ENCODE measurements at regions not wholly inside any gene's neighbourhood (a gene's known extent, or its start where the extent isn't known, plus 50 kb on each side); places are given as distances from the start of the nearest gene placed in this dataset.

DNA sequence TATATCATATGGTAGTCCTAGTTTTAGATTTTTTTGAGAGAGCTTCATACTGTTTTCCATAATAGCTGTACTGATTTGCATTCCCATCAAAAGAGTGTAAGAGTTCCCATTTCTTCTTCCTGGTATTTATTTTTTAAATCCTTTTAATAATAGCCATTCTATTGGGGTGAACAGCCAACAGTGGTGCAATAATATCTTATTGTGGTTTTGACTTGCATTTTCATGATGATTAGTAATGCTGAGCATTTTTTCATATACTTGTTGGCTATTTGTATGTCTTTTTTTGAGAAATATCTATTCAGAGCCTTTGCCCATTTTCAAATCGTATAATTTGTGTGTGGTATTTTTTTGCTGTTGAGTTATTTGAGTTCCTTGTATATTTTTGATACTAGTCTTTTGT is 167.4 kb downstream of the FZD1 start:
- Histone ChIP-seq H3K4me2 (ENCODE audit: insufficient read depth, low read length, poor library complexity, severe bottlenecking) (no peak overlapping the region), H3K14ac (ENCODE audit: low read length) (no peak overlapping the region), H2BK5ac (ENCODE audit: low read length) (no peak overlapping the region), H3K23ac (ENCODE audit: low read depth, low read length, poor library complexity) (no peak overlapping the region), H2BK12ac (ENCODE audit: low read length) (no peak overlapping the region), H3K27ac (replicated peaks; ENCODE audit: low read length) (no peak overlapping the region), H3K9ac (ENCODE audit: low read depth, low read length, poor library complexity) (no peak overlapping the region), H4K91ac (ENCODE audit: low read depth, low read length, poor library complexity) (no peak overlapping the region), H2BK120ac (ENCODE audit: low read depth, low read length) (no peak overlapping the region), H3K4me1 (ENCODE audit: control insufficient read depth in 2 of 2, insufficient read depth in 1 of 2, low read depth in 1 of 2, low read length in 2 of 2) (peaks cover under 1 to 3% of the 10 kb centered on the region in 2 donors), H2AFZ (ENCODE audit: low read length) (no peak overlapping the region), H3K27me3 (ENCODE audit: control insufficient read depth in 3 of 3, insufficient read depth in 3 of 3, low read depth in 1 of 3, low read length in 3 of 3) (no peaks in the 10 kb centered on the region), H3K4ac (ENCODE audit: low read length) (no peak overlapping the region), H4K8ac (ENCODE audit: low read depth, low read length) (no peak overlapping the region), H3K9me3 (replicated peaks in 1 of 2; ENCODE audit: control insufficient read depth in 2 of 2, insufficient read depth in 1 of 2, low read depth in 1 of 2, low read length in 2 of 2) (no peaks in the 10 kb centered on the region), H2AK5ac (ENCODE audit: low read depth, low read length) (no peak overlapping the region), H3K18ac (ENCODE audit: low read length) (no peak overlapping the region), H2BK15ac (ENCODE audit: low read length) (no peak overlapping the region), H3K4me3 (ENCODE audit: low read length in 2 of 2) (no peak overlapping the region), H3K36me3 (replicated peaks in 1 of 2; ENCODE audit: control insufficient read depth in 2 of 2, insufficient read depth in 2 of 2, low read length in 2 of 2) (no peaks in the 10 kb centered on the region), H3K79me1 (ENCODE audit: low read depth, low read length) (no peaks in the 10 kb centered on the region)
- DNase-seq (ENCODE audit: low spot score): no peak
- WGBS, 2 donors (ENCODE audit: extremely low coverage in 2 of 2, insufficient read length in 2 of 2, insufficient replicate concordance in 1 of 2): no CpG with 5 or more reads among the region's 1 CpG

GRCh38 chr7:91434836-91435235 is 170.6 kb downstream of the FZD1 start:
- Histone ChIP-seq H2AK5ac (ENCODE audit: low read depth, low read length) (no peak overlapping the region), H2BK5ac (ENCODE audit: low read length) (no peak overlapping the region), H3K9me3 (replicated peaks in 1 of 2; ENCODE audit: control insufficient read depth in 2 of 2, insufficient read depth in 1 of 2, low read depth in 1 of 2, low read length in 2 of 2) (no peaks in the 10 kb centered on the region), H3K4ac (ENCODE audit: low read length) (no peak overlapping the region), H3K27me3 (ENCODE audit: control insufficient read depth in 3 of 3, insufficient read depth in 3 of 3, low read depth in 1 of 3, low read length in 3 of 3) (no peaks in the 10 kb centered on the region), H3K18ac (ENCODE audit: low read length) (no peak overlapping the region), H3K4me1 (ENCODE audit: control insufficient read depth in 2 of 2, insufficient read depth in 1 of 2, low read depth in 1 of 2, low read length in 2 of 2) (peaks cover 0 to 2% of the 10 kb centered on the region in 2 donors), H3K79me1 (ENCODE audit: low read depth, low read length) (no peaks in the 10 kb centered on the region), H3K4me2 (ENCODE audit: insufficient read depth, low read length, poor library complexity, severe bottlenecking) (no peak overlapping the region), H3K14ac (ENCODE audit: low read length) (no peak overlapping the region), H4K8ac (ENCODE audit: low read depth, low read length) (no peak overlapping the region), H2BK120ac (ENCODE audit: low read depth, low read length) (no peak overlapping the region), H3K9ac (ENCODE audit: low read depth, low read length, poor library complexity) (no peak overlapping the region), H2AFZ (ENCODE audit: low read length) (no peak overlapping the region), H2BK15ac (ENCODE audit: low read length) (no peak overlapping the region), H2BK12ac (ENCODE audit: low read length) (no peak overlapping the region), H3K23ac (ENCODE audit: low read depth, low read length, poor library complexity) (no peak overlapping the region), H4K91ac (ENCODE audit: low read depth, low read length, poor library complexity) (no peak overlapping the region), H3K27ac (replicated peaks; ENCODE audit: low read length) (no peak overlapping the region), H3K36me3 (replicated peaks in 1 of 2; ENCODE audit: control insufficient read depth in 2 of 2, insufficient read depth in 2 of 2, low read length in 2 of 2) (no peaks in the 10 kb centered on the region), H3K4me3 (ENCODE audit: low read length in 2 of 2) (no peak overlapping the region)
- WGBS, 2 donors (ENCODE audit: extremely low coverage in 2 of 2, insufficient read length in 2 of 2, insufficient replicate concordance in 1 of 2): no CpG with 5 or more reads among the region's 6 CpGs
- DNase-seq (ENCODE audit: low spot score): no peak

GRCh38 chr7:91435381-91436059 is 171.3 kb downstream of the FZD1 start:
- Histone ChIP-seq H3K27me3 (ENCODE audit: control insufficient read depth in 3 of 3, insufficient read depth in 3 of 3, low read depth in 1 of 3, low read length in 3 of 3) (no peaks in the 10 kb centered on the region), H3K4ac (ENCODE audit: low read length) (no peak overlapping the region), H3K79me1 (ENCODE audit: low read depth, low read length) (no peaks in the 10 kb centered on the region), H3K9me3 (replicated peaks in 1 of 2; ENCODE audit: control insufficient read depth in 2 of 2, insufficient read depth in 1 of 2, low read depth in 1 of 2, low read length in 2 of 2) (no peaks in the 10 kb centered on the region), H2AFZ (ENCODE audit: low read length) (no peak overlapping the region), H2BK15ac (ENCODE audit: low read length) (no peak overlapping the region), H3K4me1 (ENCODE audit: control insufficient read depth in 2 of 2, insufficient read depth in 1 of 2, low read depth in 1 of 2, low read length in 2 of 2) (peaks cover 0 to 2% of the 10 kb centered on the region in 2 donors), H2BK120ac (ENCODE audit: low read depth, low read length) (no peak overlapping the region), H2AK5ac (ENCODE audit: low read depth, low read length) (no peak overlapping the region), H3K9ac (ENCODE audit: low read depth, low read length, poor library complexity) (no peak overlapping the region), H3K23ac (ENCODE audit: low read depth, low read length, poor library complexity) (no peak overlapping the region), H3K18ac (ENCODE audit: low read length) (no peak overlapping the region), H4K91ac (ENCODE audit: low read depth, low read length, poor library complexity) (no peak overlapping the region), H3K27ac (replicated peaks; ENCODE audit: low read length) (no peak overlapping the region), H3K4me2 (ENCODE audit: insufficient read depth, low read length, poor library complexity, severe bottlenecking) (no peak overlapping the region), H3K36me3 (replicated peaks in 1 of 2; ENCODE audit: control insufficient read depth in 2 of 2, insufficient read depth in 2 of 2, low read length in 2 of 2) (no peaks in the 10 kb centered on the region), H2BK5ac (ENCODE audit: low read length) (no peak overlapping the region), H4K8ac (ENCODE audit: low read depth, low read length) (no peak overlapping the region), H3K4me3 (ENCODE audit: low read length in 2 of 2) (no peak overlapping the region), H3K14ac (ENCODE audit: low read length) (no peak overlapping the region), H2BK12ac (ENCODE audit: low read length) (no peak overlapping the region)
- WGBS, 2 donors (ENCODE audit: extremely low coverage in 2 of 2, insufficient read length in 2 of 2, insufficient replicate concordance in 1 of 2): no CpG with 5 or more reads among the region's 2 CpGs
- no peak for DNase-seq (ENCODE audit: low spot score)

DNA sequence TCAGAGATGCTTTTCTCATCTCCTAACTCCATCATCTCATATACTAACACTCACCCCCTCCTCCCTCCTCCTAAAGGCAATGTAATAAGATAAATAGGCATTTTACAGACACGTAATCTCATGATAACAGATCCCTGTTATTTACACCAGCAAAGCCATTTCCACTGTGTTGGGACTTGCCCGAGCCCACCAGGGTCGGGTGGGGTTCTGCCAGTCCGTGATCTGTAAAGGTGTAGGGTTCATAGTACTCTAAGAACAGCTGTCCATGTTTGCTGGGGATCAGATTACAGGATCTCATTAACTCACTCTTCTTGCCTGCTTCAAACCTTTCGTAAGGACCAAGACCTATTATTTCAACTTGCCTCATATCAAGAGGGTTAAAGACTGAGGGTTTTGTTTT is 172.4 kb downstream of the FZD1 start:
- no peak overlapping the region for H2AFZ ChIP-seq (ENCODE audit: low read length)
- H3K14ac ChIP-seq (ENCODE audit: low read length): no peak overlapping the region
- no peak overlapping the region for H2BK12ac ChIP-seq (ENCODE audit: low read length)
- DNase-seq (ENCODE audit: low spot score): no peak
- no peak overlapping the region for H3K4ac ChIP-seq (ENCODE audit: low read length)
- no peak overlapping the region for H3K18ac ChIP-seq (ENCODE audit: low read length)
- H3K27ac ChIP-seq (replicated peaks; ENCODE audit: low read length): no peak overlapping the region
- H3K4me3 ChIP-seq (ENCODE audit: low read length in 2 of 2): no peak overlapping the region
- no CpG with 5 or more reads among the region's 5 CpGs for WGBS, 2 donors (ENCODE audit: extremely low coverage in 2 of 2, insufficient read length in 2 of 2, insufficient replicate concordance in 1 of 2)
- H3K4me1 ChIP-seq (ENCODE audit: control insufficient read depth in 2 of 2, insufficient read depth in 1 of 2, low read depth in 1 of 2, low read length in 2 of 2): peaks cover 0 to 2% of the 10 kb centered on the region in 2 donors
- peaks cover 0 to 2% of the 10 kb centered on the region in 2 donors for H3K9me3 ChIP-seq (replicated peaks in 1 of 2; ENCODE audit: control insufficient read depth in 2 of 2, insufficient read depth in 1 of 2, low read depth in 1 of 2, low read length in 2 of 2)
- H4K91ac ChIP-seq (ENCODE audit: low read depth, low read length, poor library complexity): no peak overlapping the region
- H2BK15ac ChIP-seq (ENCODE audit: low read length): no peak overlapping the region
- no peak overlapping the region for H2AK5ac ChIP-seq (ENCODE audit: low read depth, low read length)
- H3K36me3 ChIP-seq (replicated peaks in 1 of 2; ENCODE audit: control insufficient read depth in 2 of 2, insufficient read depth in 2 of 2, low read length in 2 of 2): no peaks in the 10 kb centered on the region
- H3K23ac ChIP-seq (ENCODE audit: low read depth, low read length, poor library complexity): no peak overlapping the region
- no peak overlapping the region for H3K9ac ChIP-seq (ENCODE audit: low read depth, low read length, poor library complexity)
- no peak overlapping the region for H2BK5ac ChIP-seq (ENCODE audit: low read length)
- H3K4me2 ChIP-seq (ENCODE audit: insufficient read depth, low read length, poor library complexity, severe bottlenecking): no peak overlapping the region
- H3K27me3 ChIP-seq (ENCODE audit: control insufficient read depth in 3 of 3, insufficient read depth in 3 of 3, low read depth in 1 of 3, low read length in 3 of 3): no peaks in the 10 kb centered on the region
- H3K79me1 ChIP-seq (ENCODE audit: low read depth, low read length): no peaks in the 10 kb centered on the region
- H4K8ac ChIP-seq (ENCODE audit: low read depth, low read length): no peak overlapping the region
- no peak overlapping the region for H2BK120ac ChIP-seq (ENCODE audit: low read depth, low read length)
